ENCODE measurements at regions not wholly inside any gene's neighbourhood (a gene's known extent, or its start where the extent isn't known, plus 50 kb on each side); places are given as distances from the start of the nearest gene placed in this dataset.

DNA sequence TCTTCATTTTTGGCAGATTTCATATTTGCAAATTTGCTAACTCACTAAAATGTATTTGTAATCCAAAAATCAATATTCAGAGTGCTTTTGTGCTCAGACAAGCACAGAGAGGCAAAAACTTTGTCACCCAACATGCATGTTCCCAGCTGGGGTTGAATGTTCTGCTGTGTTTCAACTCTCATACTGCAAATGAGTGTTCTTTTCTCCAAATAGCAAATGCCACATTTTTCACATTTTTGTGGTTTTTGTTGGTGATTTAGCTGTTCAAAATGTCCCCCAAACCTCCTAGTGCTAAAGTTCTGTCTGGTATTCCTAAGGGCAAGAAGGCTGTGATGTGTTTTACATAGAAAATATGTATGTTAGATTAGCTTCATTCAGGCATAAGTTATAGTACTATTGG lies 87.3 kb upstream of the PCSK5 start:
- Mint-ChIP-seq H3K36me3 (ENCODE audit: low read depth) (no peaks in the 10 kb centered on the region), H3K4me3 (no peak overlapping the region), H3K4me1 (peaks cover 2% of the 10 kb centered on the region; the same call in 2 of the 3 replicates), H3K27ac (no peak overlapping the region), H3K27me3 (ENCODE audit: insufficient read depth, low read depth, poor library complexity) (no peaks in the 10 kb centered on the region), H3K9me3 (no peaks in the 10 kb centered on the region)
- DNase-seq (ENCODE audit: low spot score) (peak; percentile 8), ATAC-seq (no peak)
- no peak overlapping the region for H3K4me2 ChIP-seq
- H3K36me3 ChIP-seq (ENCODE audit: insufficient read depth) = no peaks in the 10 kb centered on the region
- H3K79me2 ChIP-seq (replicated peaks; ENCODE audit: insufficient read depth) = no peaks in the 10 kb centered on the region
- H3F3A ChIP-seq (replicated peaks; ENCODE audit: low read depth) = no peaks in the 10 kb centered on the region
- no peaks in the 10 kb centered on the region for H3K9me2 ChIP-seq (ENCODE audit: insufficient read depth)
- no peak for TF ChIP-seq EZH2phosphoT487 (IDR thresholded peaks at IDR 0.05; ENCODE audit: unreplicated experiment)
- TF ChIP-seq EZH2 (IDR thresholded peaks at IDR 0.05; ENCODE audit: low read depth, unreplicated experiment) = no peak
- no peak for TF ChIP-seq ZNF114 (CRISPR knock-in tag; IDR thresholded peaks at IDR 0.05)
- TF ChIP-seq, protein P1, sequence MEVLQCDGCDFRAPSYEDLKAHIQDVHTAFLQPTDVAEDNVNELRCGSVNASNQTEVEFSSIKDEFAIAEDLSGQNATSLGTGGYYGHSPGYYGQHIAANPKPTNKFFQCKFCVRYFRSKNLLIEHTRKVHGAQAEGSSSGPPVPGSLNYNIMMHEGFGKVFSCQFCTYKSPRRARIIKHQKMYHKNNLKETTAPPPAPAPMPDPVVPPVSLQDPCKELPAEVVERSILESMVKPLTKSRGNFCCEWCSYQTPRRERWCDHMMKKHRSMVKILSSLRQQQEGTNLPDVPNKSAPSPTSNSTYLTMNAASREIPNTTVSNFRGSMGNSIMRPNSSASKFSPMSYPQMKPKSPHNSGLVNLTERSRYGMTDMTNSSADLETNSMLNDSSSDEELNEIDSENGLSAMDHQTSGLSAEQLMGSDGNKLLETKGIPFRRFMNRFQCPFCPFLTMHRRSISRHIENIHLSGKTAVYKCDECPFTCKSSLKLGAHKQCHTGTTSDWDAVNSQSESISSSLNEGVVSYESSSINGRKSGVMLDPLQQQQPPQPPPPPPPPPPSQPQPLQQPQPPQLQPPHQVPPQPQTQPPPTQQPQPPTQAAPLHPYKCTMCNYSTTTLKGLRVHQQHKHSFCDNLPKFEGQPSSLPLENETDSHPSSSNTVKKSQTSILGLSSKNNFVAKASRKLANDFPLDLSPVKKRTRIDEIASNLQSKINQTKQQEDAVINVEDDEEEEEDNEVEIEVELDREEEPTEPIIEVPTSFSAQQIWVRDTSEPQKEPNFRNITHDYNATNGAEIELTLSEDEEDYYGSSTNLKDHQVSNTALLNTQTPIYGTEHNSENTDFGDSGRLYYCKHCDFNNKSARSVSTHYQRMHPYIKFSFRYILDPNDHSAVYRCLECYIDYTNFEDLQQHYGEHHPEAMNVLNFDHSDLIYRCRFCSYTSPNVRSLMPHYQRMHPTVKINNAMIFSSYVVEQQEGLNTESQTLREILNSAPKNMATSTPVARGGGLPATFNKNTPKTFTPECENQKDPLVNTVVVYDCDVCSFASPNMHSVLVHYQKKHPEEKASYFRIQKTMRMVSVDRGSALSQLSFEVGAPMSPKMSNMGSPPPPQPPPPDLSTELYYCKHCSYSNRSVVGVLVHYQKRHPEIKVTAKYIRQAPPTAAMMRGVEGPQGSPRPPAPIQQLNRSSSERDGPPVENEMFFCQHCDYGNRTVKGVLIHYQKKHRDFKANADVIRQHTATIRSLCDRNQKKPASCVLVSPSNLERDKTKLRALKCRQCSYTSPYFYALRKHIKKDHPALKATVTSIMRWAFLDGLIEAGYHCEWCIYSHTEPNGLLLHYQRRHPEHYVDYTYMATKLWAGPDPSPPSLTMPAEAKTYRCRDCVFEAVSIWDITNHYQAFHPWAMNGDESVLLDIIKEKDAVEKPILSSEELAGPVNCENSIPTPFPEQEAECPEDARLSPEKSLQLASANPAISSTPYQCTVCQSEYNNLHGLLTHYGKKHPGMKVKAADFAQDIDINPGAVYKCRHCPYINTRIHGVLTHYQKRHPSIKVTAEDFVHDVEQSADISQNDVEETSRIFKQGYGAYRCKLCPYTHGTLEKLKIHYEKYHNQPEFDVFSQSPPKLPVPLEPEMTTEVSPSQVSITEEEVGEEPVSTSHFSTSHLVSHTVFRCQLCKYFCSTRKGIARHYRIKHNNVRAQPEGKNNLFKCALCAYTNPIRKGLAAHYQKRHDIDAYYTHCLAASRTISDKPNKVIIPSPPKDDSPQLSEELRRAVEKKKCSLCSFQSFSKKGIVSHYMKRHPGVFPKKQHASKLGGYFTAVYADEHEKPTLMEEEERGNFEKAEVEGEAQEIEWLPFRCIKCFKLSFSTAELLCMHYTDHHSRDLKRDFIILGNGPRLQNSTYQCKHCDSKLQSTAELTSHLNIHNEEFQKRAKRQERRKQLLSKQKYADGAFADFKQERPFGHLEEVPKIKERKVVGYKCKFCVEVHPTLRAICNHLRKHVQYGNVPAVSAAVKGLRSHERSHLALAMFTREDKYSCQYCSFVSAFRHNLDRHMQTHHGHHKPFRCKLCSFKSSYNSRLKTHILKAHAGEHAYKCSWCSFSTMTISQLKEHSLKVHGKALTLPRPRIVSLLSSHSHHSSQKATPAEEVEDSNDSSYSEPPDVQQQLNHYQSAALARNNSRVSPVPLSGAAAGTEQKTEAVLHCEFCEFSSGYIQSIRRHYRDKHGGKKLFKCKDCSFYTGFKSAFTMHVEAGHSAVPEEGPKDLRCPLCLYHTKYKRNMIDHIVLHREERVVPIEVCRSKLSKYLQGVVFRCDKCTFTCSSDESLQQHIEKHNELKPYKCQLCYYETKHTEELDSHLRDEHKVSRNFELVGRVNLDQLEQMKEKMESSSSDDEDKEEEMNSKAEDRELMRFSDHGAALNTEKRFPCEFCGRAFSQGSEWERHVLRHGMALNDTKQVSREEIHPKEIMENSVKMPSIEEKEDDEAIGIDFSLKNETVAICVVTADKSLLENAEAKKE (CRISPR knock-in tag; IDR thresholded peaks at IDR 0.05) = no peak
- TF ChIP-seq, protein P2, sequence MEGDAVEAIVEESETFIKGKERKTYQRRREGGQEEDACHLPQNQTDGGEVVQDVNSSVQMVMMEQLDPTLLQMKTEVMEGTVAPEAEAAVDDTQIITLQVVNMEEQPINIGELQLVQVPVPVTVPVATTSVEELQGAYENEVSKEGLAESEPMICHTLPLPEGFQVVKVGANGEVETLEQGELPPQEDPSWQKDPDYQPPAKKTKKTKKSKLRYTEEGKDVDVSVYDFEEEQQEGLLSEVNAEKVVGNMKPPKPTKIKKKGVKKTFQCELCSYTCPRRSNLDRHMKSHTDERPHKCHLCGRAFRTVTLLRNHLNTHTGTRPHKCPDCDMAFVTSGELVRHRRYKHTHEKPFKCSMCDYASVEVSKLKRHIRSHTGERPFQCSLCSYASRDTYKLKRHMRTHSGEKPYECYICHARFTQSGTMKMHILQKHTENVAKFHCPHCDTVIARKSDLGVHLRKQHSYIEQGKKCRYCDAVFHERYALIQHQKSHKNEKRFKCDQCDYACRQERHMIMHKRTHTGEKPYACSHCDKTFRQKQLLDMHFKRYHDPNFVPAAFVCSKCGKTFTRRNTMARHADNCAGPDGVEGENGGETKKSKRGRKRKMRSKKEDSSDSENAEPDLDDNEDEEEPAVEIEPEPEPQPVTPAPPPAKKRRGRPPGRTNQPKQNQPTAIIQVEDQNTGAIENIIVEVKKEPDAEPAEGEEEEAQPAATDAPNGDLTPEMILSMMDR (conservative IDR thresholded peaks at IDR 0.05; ENCODE audit: low read depth in 2 of 2) = no peak
- TF ChIP-seq, protein P3, sequence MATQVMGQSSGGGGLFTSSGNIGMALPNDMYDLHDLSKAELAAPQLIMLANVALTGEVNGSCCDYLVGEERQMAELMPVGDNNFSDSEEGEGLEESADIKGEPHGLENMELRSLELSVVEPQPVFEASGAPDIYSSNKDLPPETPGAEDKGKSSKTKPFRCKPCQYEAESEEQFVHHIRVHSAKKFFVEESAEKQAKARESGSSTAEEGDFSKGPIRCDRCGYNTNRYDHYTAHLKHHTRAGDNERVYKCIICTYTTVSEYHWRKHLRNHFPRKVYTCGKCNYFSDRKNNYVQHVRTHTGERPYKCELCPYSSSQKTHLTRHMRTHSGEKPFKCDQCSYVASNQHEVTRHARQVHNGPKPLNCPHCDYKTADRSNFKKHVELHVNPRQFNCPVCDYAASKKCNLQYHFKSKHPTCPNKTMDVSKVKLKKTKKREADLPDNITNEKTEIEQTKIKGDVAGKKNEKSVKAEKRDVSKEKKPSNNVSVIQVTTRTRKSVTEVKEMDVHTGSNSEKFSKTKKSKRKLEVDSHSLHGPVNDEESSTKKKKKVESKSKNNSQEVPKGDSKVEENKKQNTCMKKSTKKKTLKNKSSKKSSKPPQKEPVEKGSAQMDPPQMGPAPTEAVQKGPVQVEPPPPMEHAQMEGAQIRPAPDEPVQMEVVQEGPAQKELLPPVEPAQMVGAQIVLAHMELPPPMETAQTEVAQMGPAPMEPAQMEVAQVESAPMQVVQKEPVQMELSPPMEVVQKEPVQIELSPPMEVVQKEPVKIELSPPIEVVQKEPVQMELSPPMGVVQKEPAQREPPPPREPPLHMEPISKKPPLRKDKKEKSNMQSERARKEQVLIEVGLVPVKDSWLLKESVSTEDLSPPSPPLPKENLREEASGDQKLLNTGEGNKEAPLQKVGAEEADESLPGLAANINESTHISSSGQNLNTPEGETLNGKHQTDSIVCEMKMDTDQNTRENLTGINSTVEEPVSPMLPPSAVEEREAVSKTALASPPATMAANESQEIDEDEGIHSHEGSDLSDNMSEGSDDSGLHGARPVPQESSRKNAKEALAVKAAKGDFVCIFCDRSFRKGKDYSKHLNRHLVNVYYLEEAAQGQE (IDR thresholded peaks at IDR 0.05; ENCODE audit: unreplicated experiment) = no peak
- no peak for TF ChIP-seq POLR2AphosphoS5 (IDR thresholded peaks at IDR 0.05; ENCODE audit: low read depth)
- TF ChIP-seq, protein P4, sequence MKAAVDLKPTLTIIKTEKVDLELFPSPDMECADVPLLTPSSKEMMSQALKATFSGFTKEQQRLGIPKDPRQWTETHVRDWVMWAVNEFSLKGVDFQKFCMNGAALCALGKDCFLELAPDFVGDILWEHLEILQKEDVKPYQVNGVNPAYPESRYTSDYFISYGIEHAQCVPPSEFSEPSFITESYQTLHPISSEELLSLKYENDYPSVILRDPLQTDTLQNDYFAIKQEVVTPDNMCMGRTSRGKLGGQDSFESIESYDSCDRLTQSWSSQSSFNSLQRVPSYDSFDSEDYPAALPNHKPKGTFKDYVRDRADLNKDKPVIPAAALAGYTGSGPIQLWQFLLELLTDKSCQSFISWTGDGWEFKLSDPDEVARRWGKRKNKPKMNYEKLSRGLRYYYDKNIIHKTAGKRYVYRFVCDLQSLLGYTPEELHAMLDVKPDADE (IDR thresholded peaks at IDR 0.05) = no peak
- no peak for TF ChIP-seq ZNF331 (CRISPR knock-in tag; IDR thresholded peaks at IDR 0.05; ENCODE audit: low read depth)
- no peak for TF ChIP-seq CREB1 (CRISPR knock-in tag; IDR thresholded peaks at IDR 0.05; ENCODE audit: low read depth)
- no peak for TF ChIP-seq NANOG (IDR thresholded peaks at IDR 0.05; ENCODE audit: borderline replicate concordance)
- TF ChIP-seq JUNB (IDR thresholded peaks at IDR 0.05; ENCODE audit: unreplicated experiment) = no peak
- TF ChIP-seq STAT1 (IDR thresholded peaks at IDR 0.05; ENCODE audit: unreplicated experiment) = no peak
- H4K20me1 ChIP-seq (replicated peaks; ENCODE audit: insufficient read depth) = no peaks in the 10 kb centered on the region
- H3K4me1 ChIP-seq (ENCODE audit: insufficient read depth) = 0 out of 2 replicates have a peak, but pooled peaks cover 3% of the 10 kb centered on the region
- no peaks in the 10 kb centered on the region for H3K27me3 ChIP-seq (ENCODE audit: insufficient read depth)
- H3K4me3 ChIP-seq = no peak overlapping the region
- no peak overlapping the region for H3K27ac ChIP-seq (ENCODE audit: low read depth)
- H2AFZ ChIP-seq = no peak overlapping the region
